Endothelial cell of umbilical vein (primary cell): ENCODE measurements at regions not wholly inside any gene's neighbourhood (a gene's known extent, or its start where the extent isn't known, plus 50 kb on each side); places are given as distances from the start of the nearest gene placed in this dataset.

Experiments
- BruUV-seq: library from RNA; stranded (reverse); fragments of 400-500 nt; replicated peaks from 2 replicates; lab custom pipeline; 2021; lab: Mats Ljungman, UMichigan
- CTCF ChIA-PET: fragments of 300-600, 350-600 bp; sonication (Branson Sonifier 250); formaldehyde crosslinking; loops from one replicate; lab custom pipeline; 2021; ENCODE audit warnings: antibody characterized with exemption, inconsistent platforms; lab: Charles Lee
- POLR2A ChIA-PET: fragments of 300-600, 350-600 bp; sonication (Branson Sonifier 250); formaldehyde crosslinking; loops from one replicate; lab custom pipeline; 2021; ENCODE audit warnings: antibody characterized with exemption, inconsistent platforms; lab: Charles Lee
- DNase-seq: peaks from one replicate; pipeline ENCODE4 v3.0.0-alpha.2; 2011; ENCODE audit warnings: low read depth, low spot score
- FAIRE-seq: peaks from 2 replicates; lab custom pipeline; 2011; peaks lifted over from hg19 to GRCh38; lab: Jason Lieb, UNC
- H2AFZ ChIP-seq: 2 replicates; pipeline ENCODE4 v1.6.0; 2012; ENCODE audit warnings: low read depth, low read length, control low read depth, inconsistent platforms
- H3K27ac ChIP-seq: 2 replicates; pipeline ENCODE4 v1.5.1; 2011; ENCODE audit warnings: low read depth, mild to moderate bottlenecking, control low read depth, low read length, moderate library complexity; ENCODE audit not compliant: insufficient read depth
- H3K27me3 ChIP-seq, 2 experiments: 2 replicates each; pipeline versions ENCODE4 v1.6.0 to v1.6.1; 2011; ENCODE audit warnings: low read length in 2 of 2, mixed read lengths in 1 of 2; ENCODE audit not compliant: control insufficient read depth in 2 of 2, insufficient read depth in 2 of 2
- H3K36me3 ChIP-seq, 2 experiments: 2 replicates in 1 of 2; 3 replicates in 1 of 2; pipeline ENCODE4 v1.5.1; 2011; ENCODE audit warnings: low read length in 2 of 2, mild to moderate bottlenecking in 1 of 2, moderate library complexity in 1 of 2; ENCODE audit not compliant: control insufficient read depth in 2 of 2, insufficient read depth in 2 of 2; ENCODE audit errors: extremely low read depth in 1 of 2
- H3K4me1 ChIP-seq: 3 replicates; pipeline ENCODE4 v1.5.1; 2011; ENCODE audit warnings: mild to moderate bottlenecking, low read length; ENCODE audit not compliant: control insufficient read depth, insufficient read depth; ENCODE audit errors: extremely low read depth
- H3K4me2 ChIP-seq: 2 replicates; pipeline ENCODE4 v1.6.1; 2011; ENCODE audit warnings: low read length, control low read depth, mixed read lengths; ENCODE audit not compliant: insufficient read depth
- H3K4me3 ChIP-seq, 3 experiments: fragments of 200-600 bp in 1 of 3; sonication (generic), shearing (Covaris generic) in 1 of 3; replicated peaks in 1 of 3; 2 replicates each; pipeline ENCODE4 v1.5.1; 2011 to 2016; ENCODE audit warnings: control low read depth in 3 of 3, low read length in 3 of 3, mild to moderate bottlenecking in 2 of 3, inconsistent platforms in 1 of 3, low read depth in 1 of 3, moderate library complexity in 1 of 3; ENCODE audit not compliant: insufficient read depth in 1 of 3
- H3K79me2 ChIP-seq: 2 replicates; pipeline ENCODE4 v1.6.0; 2012; ENCODE audit warnings: low read length, inconsistent platforms; ENCODE audit not compliant: control insufficient read depth, insufficient read depth
- H3K9ac ChIP-seq: replicated peaks from 2 replicates; pipeline ENCODE3; 2011; ENCODE audit warnings: low read length, control low read depth; ENCODE audit not compliant: insufficient read depth; ENCODE audit errors: extremely low read depth
- H3K9me1 ChIP-seq: replicated peaks from 3 replicates; pipeline ENCODE4 v1.6.0; 2011; ENCODE audit warnings: mild to moderate bottlenecking, low read length; ENCODE audit not compliant: control insufficient read depth, insufficient read depth; ENCODE audit errors: extremely low read depth
- H3K9me3 ChIP-seq: replicated peaks from 2 replicates; pipeline ENCODE4 v1.5.1; 2012; ENCODE audit warnings: low read length, inconsistent platforms; ENCODE audit not compliant: control insufficient read depth, insufficient read depth
- H4K20me1 ChIP-seq: replicated peaks from 2 replicates; pipeline ENCODE3; 2011; ENCODE audit warnings: mild to moderate bottlenecking, low read length; ENCODE audit not compliant: control insufficient read depth, insufficient read depth; ENCODE audit errors: extremely low read depth
- CTCF ChIP-seq, 2 donors: IDR thresholded peaks; 1 replicate in 1 of 2; 2 replicates in 1 of 2; pipeline ENCODE4 v1.5.1; 2011; ENCODE audit warnings: low read length in 2 of 2, mild to moderate bottlenecking in 2 of 2, moderate library complexity in 2 of 2, control low read depth in 1 of 2, inconsistent platforms in 1 of 2, low read depth in 1 of 2; ENCODE audit not compliant: insufficient read depth in 1 of 2; ENCODE audit errors: extremely low read depth in 1 of 2
- EZH2 ChIP-seq: IDR thresholded peaks from 2 replicates; pipeline ENCODE4 v1.6.1; 2012; ENCODE audit warnings: borderline replicate concordance, low read depth, mild to moderate bottlenecking, moderate library complexity, low read length, inconsistent platforms; ENCODE audit not compliant: severe bottlenecking
- FOS ChIP-seq: IDR thresholded peaks from 2 replicates; pipeline ENCODE4 v1.6.1; 2011; ENCODE audit warnings: mild to moderate bottlenecking, low read length, moderate library complexity, borderline replicate concordance; ENCODE audit not compliant: insufficient read depth
- GATA2 ChIP-seq: IDR thresholded peaks from 2 replicates; pipeline ENCODE4 v1.7.0; 2011; ENCODE audit warnings: low read depth, mild to moderate bottlenecking, moderate library complexity, mixed read lengths, low read length; ENCODE audit not compliant: insufficient read length, insufficient read depth
- JUN ChIP-seq: IDR thresholded peaks from 2 replicates; pipeline ENCODE4 v1.6.1; 2011; ENCODE audit warnings: borderline replicate concordance, low read depth; ENCODE audit not compliant: insufficient read length, insufficient read depth
- MAX ChIP-seq: IDR thresholded peaks from 2 replicates; pipeline ENCODE4 v1.6.1; 2011; ENCODE audit not compliant: insufficient read depth, insufficient read length
- MYC ChIP-seq: IDR thresholded peaks from one replicate; pipeline ENCODE4 v1.6.1; 2011; ENCODE audit warnings: mild to moderate bottlenecking, low read depth, low read length
- POLR2A ChIP-seq: IDR thresholded peaks from 2 replicates; pipeline ENCODE4 v1.6.1; 2012; ENCODE audit warnings: low read depth, mild to moderate bottlenecking, control low read depth, low read length
- POLR2AphosphoS5 ChIP-seq: IDR thresholded peaks from 2 replicates; pipeline ENCODE4 v1.6.1; 2012; ENCODE audit warnings: low read depth, mild to moderate bottlenecking, control low read depth, low read length, moderate library complexity; ENCODE audit not compliant: insufficient read depth
- dilution Hi-C: fragments of 300-500 bp; cut with MboI; formaldehyde crosslinking; loops from one replicate; pipeline ENCODE4 v1.15.0; 2019; ENCODE audit warnings: low sequenced_read_pairs; ENCODE audit not compliant: extremely low pct_ligation_motif_present
- intact Hi-C: fragments of 100-400 bp; cut with micrococcal nuclease; formaldehyde crosslinking; loops from one replicate; pipeline ENCODE4 v1.10.0; 2022

- BruUV-seq: no TSS peak
- TF ChIP-seq MYC (no peak), POLR2AphosphoS5 (no peak), GATA2 (no peak), FOS (no peak), CTCF (IDR thresholded peaks at IDR 0.05; ENCODE audit: extremely low read depth in 1 of 2, insufficient read depth in 1 of 2, low read depth in 1 of 2, low read length in 2 of 2) (no peak), EZH2 (no peak), MAX (no peak), JUN (no peak), POLR2A (no peak)
- Histone ChIP-seq H3K9me1 (no peaks in the 10 kb centered on the region), H3K27ac (no peak overlapping the region), H3K9ac (no peak overlapping the region), H3K4me1 (no peaks in the 10 kb centered on the region), H3K27me3 (no peaks in the 10 kb centered on the region), H4K20me1 (no peaks in the 10 kb centered on the region), H3K4me2 (no peak overlapping the region), H3K36me3 (no peaks in the 10 kb centered on the region), H3K79me2 (no peaks in the 10 kb centered on the region), H3K4me3 (no peak overlapping the region), H2AFZ (no peak overlapping the region), H3K9me3 (no peaks in the 10 kb centered on the region)
- intact Hi-C loops (no loop called here), dilution Hi-C loops (no loop called here)
- CTCF ChIA-PET: no interaction called here
- FAIRE-seq (no peak), DNase-seq (no peak)
- POLR2A ChIA-PET: no interaction called here
Observed at GRCh38 chr2:83786140-83786539, 672.9 kb downstream of the SUCLG1 start.
